Lung (tissue), 11 donors: ENCODE measurements at regions not wholly inside any gene's neighbourhood (a gene's known extent, or its start where the extent isn't known, plus 50 kb on each side); places are given as distances from the start of the nearest gene placed in this dataset.

Experiments
- ATAC-seq: fragments of 200-7000 bp; cut with Tn5 transposase; one replicate; pipeline ENCODE4 v1.9.1; 2020; ENCODE audit warnings: moderate number of reproducible peaks; ENCODE audit not compliant: insufficient read depth, low FRiP score
- DNase-seq, 3 donors: peaks; one replicate each; pipeline ENCODE4 v3.0.0-alpha.2; 2013 to 2017
- H3K27ac ChIP-seq, 2 donors: one replicate each; pipeline ENCODE4 v1.5.1; 2013; ENCODE audit warnings: mild to moderate bottlenecking in 2 of 2, moderate library complexity in 2 of 2, control low read depth in 1 of 2, inconsistent platforms in 1 of 2, low read depth in 1 of 2, low read length in 1 of 2
- H3K27me3 ChIP-seq, 3 donors: one replicate each; pipeline ENCODE4 v1.5.1; 2013; ENCODE audit warnings: low read length in 2 of 3; ENCODE audit not compliant: control insufficient read depth in 3 of 3, insufficient read depth in 3 of 3
- H3K36me3 ChIP-seq, 4 donors: one replicate each; pipeline ENCODE4 v1.5.1; 2013; ENCODE audit warnings: low read length in 4 of 4, mild to moderate bottlenecking in 1 of 4, moderate library complexity in 1 of 4; ENCODE audit not compliant: control insufficient read depth in 4 of 4, insufficient read depth in 4 of 4
- H3K4me1 ChIP-seq, 5 donors: one replicate each; pipeline ENCODE4 v1.5.1; 2013; ENCODE audit warnings: low read length in 5 of 5, mild to moderate bottlenecking in 2 of 5, moderate library complexity in 1 of 5; ENCODE audit not compliant: control insufficient read depth in 5 of 5, insufficient read depth in 5 of 5
- H3K4me3 ChIP-seq: one replicate; pipeline ENCODE4 v1.5.1; 2013; ENCODE audit warnings: mild to moderate bottlenecking, control low read depth, moderate library complexity
- H3K9ac ChIP-seq, 2 donors: one replicate each; pipeline ENCODE4 v1.5.1; 2013; ENCODE audit warnings: low read length in 2 of 2, control low read depth in 1 of 2; ENCODE audit not compliant: insufficient read depth in 1 of 2
- H3K9me3 ChIP-seq, 4 donors: one replicate each; pipeline ENCODE4 v1.5.1; 2013; ENCODE audit warnings: low read length in 3 of 4, mild to moderate bottlenecking in 1 of 4, moderate library complexity in 1 of 4; ENCODE audit not compliant: control insufficient read depth in 4 of 4, insufficient read depth in 3 of 4
- CTCF ChIP-seq: IDR thresholded peaks from 2 replicates; pipeline ENCODE4 v1.5.1; 2012; ENCODE audit warnings: mild to moderate bottlenecking; ENCODE audit errors: control extremely low read depth, extremely low read depth
- WGBS, 2 donors: extraction: QIAGEN DNeasy Blood & Tissue Kit; methylation state at CpG; one replicate each; pipeline ENCODE4 v1.1.7; 2013; 5-methylcytosine and 5-hydroxymethylcytosine counted together
- donor health status: control.
- donor health status: control.
- donor health status: Bipolar disorder and iron deficiency.
- donor health status: healthy.
- donor health status: DM: yes; HTN: yes; CAD: no.

- Histone ChIP-seq H3K4me1 (no peaks in the 10 kb centered on the region), H3K36me3 (no peaks in the 10 kb centered on the region), H3K4me3 (no peak overlapping the region), H3K27ac (no peak overlapping the region), H3K9ac (no peak overlapping the region), H3K27me3 (no peaks in the 10 kb centered on the region), H3K9me3 (no peaks in the 10 kb centered on the region)
- TF ChIP-seq CTCF: no peak
- ATAC-seq: no peak
- WGBS, 2 donors: 79 to 82% methylated on average over 7 of the region's 7 CpGs
- no peak for DNase-seq
Observed at GRCh38 chr20:17012546-17013226, 214.2 kb upstream of the PCSK2 start.

- 36 to 43% methylated on average over 5 of the region's 5 CpGs for WGBS, 2 donors
- no peak for DNase-seq
Observed at GRCh38 chr20:17014217-17014616, 212.6 kb upstream of the PCSK2 start.

GRCh38 chr20:17014756-17015366 lies 212.0 kb upstream of the PCSK2 start:
- Histone ChIP-seq H3K9ac (no peak overlapping the region), H3K36me3 (no peaks in the 10 kb centered on the region), H3K27ac (no peak overlapping the region), H3K4me1 (no peaks in the 10 kb centered on the region), H3K27me3 (no peaks in the 10 kb centered on the region), H3K4me3 (no peak overlapping the region), H3K9me3 (no peaks in the 10 kb centered on the region)
- no peak for TF ChIP-seq CTCF
- DNase-seq (no peak), ATAC-seq (no peak)
- WGBS, 2 donors: 75 to 79% methylated on average over 4 of the region's 4 CpGs

More at GRCh38 chr20:17014217-17014616, 212.6 kb upstream of the PCSK2 start:
- H3K27me3 ChIP-seq: no peaks in the 10 kb centered on the region
- no peak overlapping the region for H3K4me3 ChIP-seq
- no peaks in the 10 kb centered on the region for H3K4me1 ChIP-seq
- no peak for ATAC-seq
- no peak overlapping the region for H3K27ac ChIP-seq
- H3K9me3 ChIP-seq: no peaks in the 10 kb centered on the region
- no peak overlapping the region for H3K9ac ChIP-seq
- no peak for TF ChIP-seq CTCF
- H3K36me3 ChIP-seq: no peaks in the 10 kb centered on the region

GRCh38 chr20:17017232-17017631 lies 209.6 kb upstream of the PCSK2 start:
- DNase-seq (no peak), ATAC-seq (no peak)
- no peak for TF ChIP-seq CTCF
- 71% methylated on average over 2 of the region's 2 CpGs for WGBS, 2 donors
- H3K27me3 ChIP-seq: no peaks in the 10 kb centered on the region
- no peaks in the 10 kb centered on the region for H3K9me3 ChIP-seq
- no peak overlapping the region for H3K9ac ChIP-seq
- H3K36me3 ChIP-seq: no peaks in the 10 kb centered on the region
- no peak overlapping the region for H3K4me3 ChIP-seq
- no peaks in the 10 kb centered on the region for H3K4me1 ChIP-seq
- no peak overlapping the region for H3K27ac ChIP-seq
